Endothelial cell (in vitro differentiated cells): ENCODE measurements at regions not wholly inside any gene's neighbourhood (a gene's known extent, or its start where the extent isn't known, plus 50 kb on each side); places are given as distances from the start of the nearest gene placed in this dataset.
"Not testable (repeated sequence)": the region's sequence is repeated elsewhere in the genome, so short reads cannot be mapped to it uniquely, and the experiment has no call there.

ENCODE experiments used
- DNase-seq: peaks from one replicate; pipeline ENCODE4 v3.0.0; 2021; ENCODE audit warnings: low spot score
- H3K27ac Mint-ChIP-seq: one replicate; pipeline ENCODE4 v1.8.0; 2021; ENCODE audit warnings: mixed read lengths, inconsistent platforms; ENCODE audit not compliant: unreplicated experiment
- H3K27me3 Mint-ChIP-seq: one replicate; pipeline ENCODE4 v1.8.0; 2021; ENCODE audit warnings: mild to moderate bottlenecking, moderate library complexity, mixed read lengths, inconsistent platforms; ENCODE audit not compliant: unreplicated experiment
- H3K36me3 Mint-ChIP-seq: one replicate; pipeline ENCODE4 v1.8.0; 2021; ENCODE audit warnings: mild to moderate bottlenecking, low read depth, mixed read lengths, inconsistent platforms; ENCODE audit not compliant: unreplicated experiment
- H3K4me1 Mint-ChIP-seq: one replicate; pipeline ENCODE4 v1.8.0; 2021; ENCODE audit warnings: mild to moderate bottlenecking, mixed read lengths, inconsistent platforms; ENCODE audit not compliant: unreplicated experiment
- H3K4me3 Mint-ChIP-seq: one replicate; pipeline ENCODE4 v1.8.0; 2021; ENCODE audit warnings: mild to moderate bottlenecking, mixed read lengths, inconsistent platforms; ENCODE audit not compliant: unreplicated experiment
- H3K9me3 Mint-ChIP-seq: one replicate; pipeline ENCODE4 v1.8.0; 2021; ENCODE audit warnings: mixed read lengths, inconsistent platforms; ENCODE audit not compliant: unreplicated experiment
- CTCF ChIP-seq: fragments of 200-600 bp; sonication (generic); IDR thresholded peaks from one replicate; pipeline ENCODE4 v1.5.0; 2021; ENCODE audit warnings: antibody characterized with exemption; ENCODE audit not compliant: unreplicated experiment

GRCh38 chr1:57578680-57579079 is 154.8 kb upstream of the DAB1 start:
- Mint-ChIP-seq H3K4me1 (no peaks in the 10 kb centered on the region), H3K4me3 (no peak overlapping the region), H3K27ac (no peak overlapping the region), H3K36me3 (no peaks in the 10 kb centered on the region), H3K9me3 (no peaks in the 10 kb centered on the region), H3K27me3 (no peaks in the 10 kb centered on the region)
- DNase-seq = no peak
- no peak for TF ChIP-seq CTCF

GRCh38 chr1:57578099-57578498 is 154.2 kb upstream of the DAB1 start:
- no peaks in the 10 kb centered on the region for H3K9me3 Mint-ChIP-seq
- no peaks in the 10 kb centered on the region for H3K36me3 Mint-ChIP-seq
- no peaks in the 10 kb centered on the region for H3K4me1 Mint-ChIP-seq
- H3K27ac Mint-ChIP-seq = no peak overlapping the region
- TF ChIP-seq CTCF = no peak
- no peaks in the 10 kb centered on the region for H3K27me3 Mint-ChIP-seq
- no peak overlapping the region for H3K4me3 Mint-ChIP-seq
- no peak for DNase-seq

- no peak overlapping the region for H3K27ac Mint-ChIP-seq
- no peak for TF ChIP-seq CTCF
- H3K36me3 Mint-ChIP-seq = no peaks in the 10 kb centered on the region
- H3K4me3 Mint-ChIP-seq = no peak overlapping the region
- H3K9me3 Mint-ChIP-seq = no peaks in the 10 kb centered on the region
- H3K4me1 Mint-ChIP-seq = no peaks in the 10 kb centered on the region
- H3K27me3 Mint-ChIP-seq = no peaks in the 10 kb centered on the region
- DNase-seq = no peak
Measured at GRCh38 chr1:57576756-57577155, 152.9 kb upstream of the DAB1 start.

GRCh38 chr1:57572016-57572415 is 148.2 kb upstream of the DAB1 start:
- Mint-ChIP-seq H3K27ac (no peak overlapping the region), H3K36me3 (no peaks in the 10 kb centered on the region), H3K27me3 (no peaks in the 10 kb centered on the region), H3K4me3 (no peak overlapping the region), H3K4me1 (no peaks in the 10 kb centered on the region), H3K9me3 (no peaks in the 10 kb centered on the region)
- no peak for TF ChIP-seq CTCF
- no peak for DNase-seq

GRCh38 chr1:57558066-57558465 is 134.2 kb upstream of the DAB1 start:
- H3K27me3 Mint-ChIP-seq, H3K4me3 Mint-ChIP-seq, H3K9me3 Mint-ChIP-seq, H3K4me1 Mint-ChIP-seq, DNase-seq, H3K27ac Mint-ChIP-seq, H3K36me3 Mint-ChIP-seq: not testable (repeated sequence)

- H3K27me3 Mint-ChIP-seq = peaks cover 3% of the 10 kb centered on the region
- peaks cover 5% of the 10 kb centered on the region for H3K4me1 Mint-ChIP-seq
- DNase-seq = no peak
- H3K4me3 Mint-ChIP-seq = no peak overlapping the region
- no peaks in the 10 kb centered on the region for H3K36me3 Mint-ChIP-seq
- no peak for TF ChIP-seq CTCF
- H3K9me3 Mint-ChIP-seq = no peaks in the 10 kb centered on the region
- H3K27ac Mint-ChIP-seq = no peak overlapping the region
Measured at GRCh38 chr1:57553666-57554065, 129.8 kb upstream of the DAB1 start.
